ENCODE measurements at regions not wholly inside any gene's neighbourhood (a gene's known extent, or its start where the extent isn't known, plus 50 kb on each side); places are given as distances from the start of the nearest gene placed in this dataset.
A peak's percentile ranks its signal among the peaks of the same experiment; 100 is the strongest.
"Not testable (repeated sequence)": the region's sequence is repeated elsewhere in the genome, so short reads cannot be mapped to it uniquely, and the experiment has no call there.

- DNase-seq (ENCODE audit: low read depth, low spot score): no peak
Measured at GRCh38 chr17:70569128-70569527, 399.8 kb downstream of the KCNJ2 start.

DNA sequence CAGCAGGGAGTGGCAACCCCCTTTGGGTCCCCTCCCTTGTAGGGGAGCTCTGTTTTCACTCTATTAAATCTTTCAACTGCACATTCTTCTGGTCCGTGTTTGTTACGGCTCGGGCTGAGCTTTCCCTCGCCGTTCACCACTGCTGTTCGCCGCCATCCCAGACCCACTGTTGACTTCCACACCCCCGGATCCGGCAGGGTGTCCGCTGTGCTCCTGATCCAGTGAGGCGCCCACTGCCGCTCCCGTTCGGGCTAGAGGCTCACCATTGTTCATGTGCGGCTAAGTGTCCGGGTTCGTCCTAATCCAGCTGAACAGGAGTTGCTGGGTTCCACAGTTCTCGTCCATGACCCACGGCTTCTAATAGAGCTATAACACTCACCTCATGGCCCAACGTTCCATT, 408.1 kb downstream of the KCNJ2 start:
- DNase-seq (ENCODE audit: low read depth, low spot score): no peak

DNA sequence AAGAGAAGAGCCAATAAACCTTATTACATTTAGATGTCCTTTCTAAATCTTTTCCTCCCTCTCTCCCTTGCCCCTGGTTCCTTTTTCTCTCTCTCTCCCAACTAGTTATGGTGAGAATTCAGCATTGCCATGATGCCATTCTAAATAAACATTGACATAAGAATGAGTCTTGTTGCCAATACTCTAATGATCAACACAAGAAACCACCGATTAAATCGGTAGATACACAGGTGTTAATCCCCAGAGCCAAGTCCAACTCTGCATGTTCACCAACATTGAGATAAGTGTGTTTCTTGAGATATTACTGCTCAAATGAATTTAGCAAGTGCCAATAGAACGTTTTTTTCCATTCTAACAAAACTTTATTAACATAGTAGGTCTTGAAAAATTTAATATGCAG, 412.1 kb downstream of the KCNJ2 start:
- DNase-seq (ENCODE audit: low read depth, low spot score): no peak

DNA sequence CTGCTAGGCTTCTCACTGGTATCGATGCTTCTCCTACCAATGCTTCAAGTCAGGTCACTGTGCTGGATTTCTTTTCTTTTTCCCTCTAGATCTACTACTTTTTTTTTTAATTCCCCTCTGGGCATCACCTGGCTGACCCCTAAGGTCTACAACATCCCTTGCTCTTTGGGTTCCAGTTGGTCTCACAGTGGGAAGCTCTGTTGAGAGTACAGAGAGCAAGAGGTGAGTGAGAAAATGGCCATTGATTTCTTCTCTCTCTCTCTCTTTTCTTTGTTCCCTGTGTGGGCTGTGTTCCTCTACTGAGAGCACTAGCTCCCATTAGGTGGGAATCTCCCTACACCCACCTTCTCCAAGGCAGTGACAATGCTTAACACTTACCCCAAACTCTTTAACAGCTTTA, 413.4 kb downstream of the KCNJ2 start:
- DNase-seq (ENCODE audit: low read depth, low spot score): no peak

- no peak for DNase-seq (ENCODE audit: low read depth, low spot score)
Measured at GRCh38 chr17:70584255-70584654, 414.9 kb downstream of the KCNJ2 start.

DNA sequence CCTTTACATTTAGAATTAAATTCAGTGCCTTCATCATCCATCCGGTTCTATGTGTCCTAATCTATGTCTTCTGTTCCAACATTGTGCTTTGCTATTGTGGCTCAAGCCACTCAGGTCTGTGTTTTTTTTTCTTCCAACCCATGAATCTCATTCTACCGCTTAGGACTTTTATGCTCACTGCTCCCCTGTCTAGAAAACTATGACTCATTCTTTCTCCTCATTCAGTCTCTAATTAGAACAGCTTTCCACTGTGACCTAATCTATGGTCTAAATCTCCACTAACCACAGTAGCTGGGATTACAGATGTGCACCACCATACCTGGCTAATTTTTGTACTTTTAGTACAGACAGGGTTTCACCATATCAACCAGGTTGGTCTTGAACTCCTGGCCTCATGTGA, 418.7 kb downstream of the KCNJ2 start:
- DNase-seq (ENCODE audit: low read depth, low spot score): no peak

DNA sequence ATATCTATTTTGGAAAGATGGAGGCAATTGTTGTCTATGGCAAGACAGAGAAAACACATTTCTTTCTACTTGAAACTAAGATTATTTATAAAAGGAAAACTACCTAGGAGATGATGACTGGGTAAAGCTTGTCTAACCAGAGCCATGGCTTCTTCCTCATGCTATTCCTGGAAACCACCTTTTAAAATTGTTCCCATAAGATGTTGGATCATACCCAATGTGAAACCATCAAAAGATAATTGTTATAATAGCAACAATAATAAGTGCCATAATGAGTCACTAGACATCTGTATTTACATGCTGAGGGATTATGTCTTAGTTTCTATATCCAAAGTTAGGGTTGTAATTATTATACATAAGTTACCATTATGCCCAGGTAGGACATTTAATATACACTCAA, 428.4 kb downstream of the KCNJ2 start:
- no peak for DNase-seq (ENCODE audit: low read depth, low spot score)

- DNase-seq (ENCODE audit: low read depth, low spot score): no peak
Measured at GRCh38 chr17:70599198-70599597, 429.9 kb downstream of the KCNJ2 start.

- DNase-seq (ENCODE audit: low read depth, low spot score): not testable (repeated sequence)
Measured at GRCh38 chr17:70599945-70600344, 430.6 kb downstream of the KCNJ2 start.

- no peak for DNase-seq (ENCODE audit: low read depth, low spot score)
Measured at GRCh38 chr17:70603226-70603625, 433.9 kb downstream of the KCNJ2 start.

DNA sequence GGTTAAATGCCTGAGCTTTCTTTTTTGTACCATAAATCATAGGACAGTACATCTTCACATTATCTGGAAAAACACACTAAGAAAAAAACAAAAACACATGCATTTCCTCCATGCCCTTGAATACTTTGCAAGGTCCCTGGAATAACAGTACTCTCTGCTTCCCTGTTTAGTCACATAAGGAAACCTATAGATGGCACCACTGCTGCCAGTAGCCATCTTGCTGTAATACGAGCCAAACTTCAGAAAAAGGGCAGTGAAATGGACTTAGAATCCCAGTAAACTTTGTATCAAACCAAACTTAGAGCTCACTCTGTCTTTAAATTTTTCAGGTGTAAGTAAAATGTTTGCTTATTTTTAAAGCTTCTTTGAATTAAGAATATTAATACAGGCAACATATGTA, 435.5 kb downstream of the KCNJ2 start:
- no peak for DNase-seq (ENCODE audit: low read depth, low spot score)

DNA sequence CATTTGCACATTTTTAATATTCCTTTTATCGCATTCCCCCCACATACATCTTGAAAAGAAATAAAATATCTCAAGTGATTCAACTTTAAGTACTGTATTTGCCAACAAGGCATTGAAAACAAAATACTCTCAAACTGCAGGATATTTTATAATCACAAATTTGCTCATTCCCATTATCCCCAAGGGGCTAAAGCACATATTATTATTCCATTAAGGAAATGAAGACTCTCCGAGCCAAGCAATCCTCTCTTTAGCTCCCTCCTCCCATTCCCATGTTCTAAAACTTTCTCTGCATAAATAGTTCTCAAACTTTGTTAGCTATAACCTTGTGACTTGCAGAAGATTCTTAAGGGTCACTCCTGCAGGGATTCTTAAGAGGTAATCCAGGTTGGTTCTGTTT, 436.8 kb downstream of the KCNJ2 start:
- DNase-seq (ENCODE audit: low read depth, low spot score): no peak

DNA sequence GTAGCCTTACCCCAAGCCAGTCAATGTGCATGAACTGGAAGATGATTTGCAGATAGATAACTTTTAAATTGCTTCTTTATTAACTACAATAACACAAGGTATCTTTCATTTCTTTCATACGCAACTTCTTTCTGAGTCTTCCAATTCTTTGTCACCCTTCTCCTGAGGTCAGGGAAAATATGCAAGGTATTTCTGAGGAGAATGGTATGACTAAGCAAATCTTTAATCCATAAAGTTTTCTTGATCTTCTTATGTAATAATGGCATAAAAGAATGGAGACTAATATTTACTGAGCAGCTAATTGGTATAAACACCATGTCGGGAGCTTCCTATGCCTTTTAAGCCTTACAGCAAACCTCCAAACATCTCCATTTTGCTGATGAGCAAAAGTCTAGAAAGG, 438.9 kb downstream of the KCNJ2 start:
- DNase-seq (ENCODE audit: low read depth, low spot score): no peak

DNA sequence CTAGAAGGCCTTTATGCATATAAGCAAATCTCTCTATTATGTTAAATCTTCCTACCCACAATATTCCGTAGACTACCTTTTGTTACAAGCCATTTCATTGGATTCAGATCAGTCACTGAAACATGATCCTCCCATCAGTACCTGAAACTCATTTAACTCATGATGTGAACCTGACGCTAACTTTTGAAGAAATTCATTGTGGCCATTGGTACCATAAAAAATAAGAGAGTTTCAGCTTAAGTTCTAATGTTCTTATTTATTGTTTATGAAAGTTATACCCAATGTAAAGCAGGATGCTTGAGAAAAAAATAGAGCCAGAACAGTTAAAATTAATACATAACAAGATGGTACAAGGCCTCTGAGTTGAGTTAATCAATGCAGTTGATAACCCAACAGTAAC, 439.6 kb downstream of the KCNJ2 start:
- no peak for DNase-seq (ENCODE audit: low read depth, low spot score)

GRCh38 chr17:70609566-70609965, 440.2 kb downstream of the KCNJ2 start:
- no peak for DNase-seq (ENCODE audit: low read depth, low spot score)

GRCh38 chr17:70610161-70610560, 440.8 kb downstream of the KCNJ2 start:
- no peak for DNase-seq (ENCODE audit: low read depth, low spot score)

- DNase-seq (ENCODE audit: low read depth, low spot score): no peak
Measured at GRCh38 chr17:70613681-70614080, 444.3 kb downstream of the KCNJ2 start.

GRCh38 chr17:70615831-70616230, 446.5 kb downstream of the KCNJ2 start:
- no peak for DNase-seq (ENCODE audit: low read depth, low spot score)

- DNase-seq (ENCODE audit: low read depth, low spot score): no peak
Measured at GRCh38 chr17:70618641-70619040, 449.3 kb downstream of the KCNJ2 start.

DNA sequence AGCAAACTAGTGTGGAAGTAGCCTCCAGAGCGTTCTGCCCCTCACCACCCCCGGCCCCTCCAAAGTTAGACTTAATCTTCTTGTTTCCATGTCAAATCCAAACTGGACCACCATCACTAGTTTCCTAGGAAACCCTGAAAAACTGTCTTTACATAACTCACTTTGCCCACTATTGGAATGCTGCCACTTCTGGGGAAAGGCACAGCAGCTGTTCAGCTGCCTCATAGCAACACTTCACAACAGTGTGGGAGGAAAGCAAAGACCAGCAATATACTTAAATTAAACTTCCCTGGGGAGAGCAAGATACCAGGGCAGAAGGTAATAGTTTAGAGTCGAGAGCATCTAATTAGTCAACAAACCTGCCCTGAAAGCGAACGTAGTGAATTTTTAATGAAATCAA, 452.2 kb downstream of the KCNJ2 start:
- no peak for DNase-seq (ENCODE audit: low read depth, low spot score)

DNA sequence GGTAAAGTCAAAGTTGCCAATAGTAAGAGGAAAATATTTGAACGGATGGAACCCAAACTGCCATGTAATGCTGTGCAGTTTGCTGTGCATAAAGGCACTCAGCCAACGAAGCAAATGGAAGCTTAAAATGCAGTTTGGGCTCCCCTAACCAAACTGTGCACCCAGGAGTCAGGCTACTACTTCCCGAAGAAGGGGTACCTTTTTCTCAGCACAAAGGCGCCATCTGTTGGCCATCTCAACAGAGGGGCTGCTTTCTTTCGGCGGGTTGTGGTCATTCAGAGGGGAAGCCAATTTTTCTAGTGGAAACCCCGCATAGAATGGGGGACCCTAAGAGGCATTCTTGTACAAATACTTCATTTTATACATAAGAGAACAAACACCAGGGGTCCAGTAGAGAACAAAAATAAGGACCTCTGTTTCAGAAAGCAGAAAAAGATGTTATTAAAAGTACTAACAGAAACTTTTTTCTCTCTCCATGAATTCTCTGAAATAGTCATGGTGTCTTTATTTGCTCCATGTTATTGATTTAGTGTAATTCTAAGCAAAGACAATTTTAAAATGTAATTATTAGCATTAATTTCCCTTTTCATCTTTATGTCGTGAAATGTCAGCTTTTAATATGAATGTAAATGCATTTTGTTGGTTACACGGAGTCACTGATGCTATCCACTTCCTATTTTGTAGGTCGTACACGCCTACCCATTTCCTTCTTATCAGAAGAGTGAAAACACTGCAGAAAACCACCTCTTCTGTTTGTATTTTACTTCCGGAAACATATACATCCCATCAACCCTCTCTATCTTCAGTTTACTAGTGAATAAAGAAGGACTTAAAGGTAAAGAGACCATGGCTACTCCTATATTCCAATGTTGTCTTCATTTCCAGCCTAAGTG, 453.3 kb downstream of the KCNJ2 start:
- DNase-seq (ENCODE audit: low read depth, low spot score): peak; percentile 62

DNA sequence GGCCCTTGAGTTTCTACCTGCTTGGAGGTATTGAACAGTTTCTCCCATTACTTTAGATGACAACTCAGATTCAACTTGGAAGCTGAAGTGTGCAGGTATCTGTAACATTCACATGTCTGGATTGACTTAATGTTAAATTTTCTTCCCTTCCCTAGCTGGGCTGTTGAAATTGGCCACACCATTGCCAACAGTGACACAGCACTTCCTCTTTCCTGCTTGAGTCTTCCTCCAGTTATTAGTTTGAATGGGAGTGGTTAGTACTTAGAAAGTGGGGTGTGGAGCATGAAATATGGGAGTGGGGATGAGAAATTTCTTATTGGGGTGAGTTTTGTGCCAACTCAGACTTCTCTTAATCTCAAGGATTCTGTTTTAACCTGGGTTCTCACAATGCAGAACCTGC, 454.9 kb downstream of the KCNJ2 start:
- no peak for DNase-seq (ENCODE audit: low read depth, low spot score)

GRCh38 chr17:70629902-70630301, 460.6 kb downstream of the KCNJ2 start:
- no peak for DNase-seq (ENCODE audit: low read depth, low spot score)
